ENCODE measurements at regions not wholly inside any gene's neighbourhood (a gene's known extent, or its start where the extent isn't known, plus 50 kb on each side); places are given as distances from the start of the nearest gene placed in this dataset.
A peak's percentile ranks its signal among the peaks of the same experiment; 100 is the strongest.

DNA sequence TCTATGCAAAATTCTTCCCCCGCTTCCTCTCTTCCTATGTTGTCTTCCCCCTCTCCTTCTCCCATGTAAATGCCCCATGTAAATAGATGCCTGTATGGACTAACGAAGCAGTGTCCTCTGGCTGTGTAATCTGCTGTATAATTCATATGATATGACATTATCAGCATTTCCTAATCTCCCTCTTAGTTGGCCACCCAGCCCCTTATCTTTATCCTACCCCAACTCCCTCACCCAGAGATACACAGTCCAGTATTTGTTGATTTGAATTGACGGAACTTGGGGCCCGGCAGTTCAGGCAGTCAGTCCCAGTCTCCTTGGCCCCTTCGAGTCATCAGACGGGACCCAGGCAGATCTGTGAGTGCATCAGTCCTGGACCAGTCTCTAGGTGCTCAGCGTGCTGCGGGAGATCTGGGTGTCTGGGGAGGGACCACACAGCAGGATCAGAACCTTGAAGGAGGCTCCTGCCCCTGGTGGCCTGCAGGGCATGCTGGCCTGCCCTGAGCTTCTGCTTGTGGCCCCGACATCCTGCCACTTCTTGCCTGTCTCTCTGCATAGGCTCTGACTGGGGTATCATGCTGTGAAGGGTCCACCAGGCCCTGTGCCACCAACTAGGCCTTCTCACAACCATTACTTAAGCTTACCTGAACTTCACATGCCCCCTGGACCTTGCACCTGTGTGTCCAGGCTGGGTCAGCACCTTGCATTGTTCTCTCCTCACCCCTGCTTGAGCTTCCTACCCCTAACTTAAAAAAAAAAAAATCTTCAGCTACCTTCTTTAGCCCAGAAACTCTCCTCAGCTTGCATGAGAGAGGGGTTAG, 88.1 kb upstream of the ATL2 start:
- TF ChIP-seq, protein P1, sequence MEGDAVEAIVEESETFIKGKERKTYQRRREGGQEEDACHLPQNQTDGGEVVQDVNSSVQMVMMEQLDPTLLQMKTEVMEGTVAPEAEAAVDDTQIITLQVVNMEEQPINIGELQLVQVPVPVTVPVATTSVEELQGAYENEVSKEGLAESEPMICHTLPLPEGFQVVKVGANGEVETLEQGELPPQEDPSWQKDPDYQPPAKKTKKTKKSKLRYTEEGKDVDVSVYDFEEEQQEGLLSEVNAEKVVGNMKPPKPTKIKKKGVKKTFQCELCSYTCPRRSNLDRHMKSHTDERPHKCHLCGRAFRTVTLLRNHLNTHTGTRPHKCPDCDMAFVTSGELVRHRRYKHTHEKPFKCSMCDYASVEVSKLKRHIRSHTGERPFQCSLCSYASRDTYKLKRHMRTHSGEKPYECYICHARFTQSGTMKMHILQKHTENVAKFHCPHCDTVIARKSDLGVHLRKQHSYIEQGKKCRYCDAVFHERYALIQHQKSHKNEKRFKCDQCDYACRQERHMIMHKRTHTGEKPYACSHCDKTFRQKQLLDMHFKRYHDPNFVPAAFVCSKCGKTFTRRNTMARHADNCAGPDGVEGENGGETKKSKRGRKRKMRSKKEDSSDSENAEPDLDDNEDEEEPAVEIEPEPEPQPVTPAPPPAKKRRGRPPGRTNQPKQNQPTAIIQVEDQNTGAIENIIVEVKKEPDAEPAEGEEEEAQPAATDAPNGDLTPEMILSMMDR (IDR thresholded peaks at IDR 0.05; ENCODE audit: insufficient read depth, low read length): no peak
- TF ChIP-seq SPI1 (IDR thresholded peaks at IDR 0.05; ENCODE audit: borderline replicate concordance, low read depth) (no peak), GABPA (IDR thresholded peaks at IDR 0.05; ENCODE audit: low read depth) (no peak), POLR2AphosphoS5 (IDR thresholded peaks at IDR 0.05; ENCODE audit: low read depth) (no peak)
- TF ChIP-seq, protein P2, sequence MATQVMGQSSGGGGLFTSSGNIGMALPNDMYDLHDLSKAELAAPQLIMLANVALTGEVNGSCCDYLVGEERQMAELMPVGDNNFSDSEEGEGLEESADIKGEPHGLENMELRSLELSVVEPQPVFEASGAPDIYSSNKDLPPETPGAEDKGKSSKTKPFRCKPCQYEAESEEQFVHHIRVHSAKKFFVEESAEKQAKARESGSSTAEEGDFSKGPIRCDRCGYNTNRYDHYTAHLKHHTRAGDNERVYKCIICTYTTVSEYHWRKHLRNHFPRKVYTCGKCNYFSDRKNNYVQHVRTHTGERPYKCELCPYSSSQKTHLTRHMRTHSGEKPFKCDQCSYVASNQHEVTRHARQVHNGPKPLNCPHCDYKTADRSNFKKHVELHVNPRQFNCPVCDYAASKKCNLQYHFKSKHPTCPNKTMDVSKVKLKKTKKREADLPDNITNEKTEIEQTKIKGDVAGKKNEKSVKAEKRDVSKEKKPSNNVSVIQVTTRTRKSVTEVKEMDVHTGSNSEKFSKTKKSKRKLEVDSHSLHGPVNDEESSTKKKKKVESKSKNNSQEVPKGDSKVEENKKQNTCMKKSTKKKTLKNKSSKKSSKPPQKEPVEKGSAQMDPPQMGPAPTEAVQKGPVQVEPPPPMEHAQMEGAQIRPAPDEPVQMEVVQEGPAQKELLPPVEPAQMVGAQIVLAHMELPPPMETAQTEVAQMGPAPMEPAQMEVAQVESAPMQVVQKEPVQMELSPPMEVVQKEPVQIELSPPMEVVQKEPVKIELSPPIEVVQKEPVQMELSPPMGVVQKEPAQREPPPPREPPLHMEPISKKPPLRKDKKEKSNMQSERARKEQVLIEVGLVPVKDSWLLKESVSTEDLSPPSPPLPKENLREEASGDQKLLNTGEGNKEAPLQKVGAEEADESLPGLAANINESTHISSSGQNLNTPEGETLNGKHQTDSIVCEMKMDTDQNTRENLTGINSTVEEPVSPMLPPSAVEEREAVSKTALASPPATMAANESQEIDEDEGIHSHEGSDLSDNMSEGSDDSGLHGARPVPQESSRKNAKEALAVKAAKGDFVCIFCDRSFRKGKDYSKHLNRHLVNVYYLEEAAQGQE (IDR thresholded peaks at IDR 0.05; ENCODE audit: insufficient replicate concordance, low read depth): no peak
- Histone ChIP-seq H3K4me3 (replicated peaks; ENCODE audit: insufficient read depth, low read length) (no peak overlapping the region), H3K27ac (replicated peaks) (no peak overlapping the region), H3K27me3 (ENCODE audit: insufficient read depth, poor library complexity, severe bottlenecking) (no peaks in the 10 kb centered on the region)
- DNase-seq (ENCODE audit: low read depth in 1 of 2, low spot score in 1 of 2): no peak

DNA sequence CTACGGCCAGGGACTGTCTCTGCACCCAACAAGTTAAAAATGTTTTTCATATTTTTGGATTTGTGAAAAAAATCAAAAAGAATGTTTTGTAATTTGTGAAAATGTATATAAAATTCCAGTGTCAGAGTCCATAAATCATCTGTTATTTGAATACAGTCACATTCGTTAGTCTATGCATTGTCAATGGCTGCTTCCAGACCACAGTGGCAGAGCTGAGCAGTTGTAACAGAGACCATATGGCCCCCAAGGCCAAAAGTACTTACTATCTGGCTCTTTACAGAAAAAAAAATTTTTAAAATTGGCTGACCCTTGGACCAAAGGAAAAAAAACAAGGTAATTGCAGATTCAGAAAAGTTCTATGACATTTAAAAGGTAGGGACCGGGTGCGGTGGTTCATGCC, 86.7 kb upstream of the ATL2 start:
- no peak for DNase-seq (ENCODE audit: low read depth in 1 of 2, low spot score in 1 of 2)
- Histone ChIP-seq H3K27ac (replicated peaks) (no peak overlapping the region), H3K4me3 (replicated peaks; ENCODE audit: insufficient read depth, low read length) (no peak overlapping the region), H3K27me3 (ENCODE audit: insufficient read depth, poor library complexity, severe bottlenecking) (no peaks in the 10 kb centered on the region)
- no peak for TF ChIP-seq GABPA (IDR thresholded peaks at IDR 0.05; ENCODE audit: low read depth)
- no peak for TF ChIP-seq POLR2AphosphoS5 (IDR thresholded peaks at IDR 0.05; ENCODE audit: low read depth)
- TF ChIP-seq SPI1 (IDR thresholded peaks at IDR 0.05; ENCODE audit: borderline replicate concordance, low read depth): no peak
- TF ChIP-seq, protein P2 (IDR thresholded peaks at IDR 0.05; ENCODE audit: insufficient replicate concordance, low read depth): no peak
- TF ChIP-seq, protein P1 (IDR thresholded peaks at IDR 0.05; ENCODE audit: insufficient read depth, low read length): no peak

DNA sequence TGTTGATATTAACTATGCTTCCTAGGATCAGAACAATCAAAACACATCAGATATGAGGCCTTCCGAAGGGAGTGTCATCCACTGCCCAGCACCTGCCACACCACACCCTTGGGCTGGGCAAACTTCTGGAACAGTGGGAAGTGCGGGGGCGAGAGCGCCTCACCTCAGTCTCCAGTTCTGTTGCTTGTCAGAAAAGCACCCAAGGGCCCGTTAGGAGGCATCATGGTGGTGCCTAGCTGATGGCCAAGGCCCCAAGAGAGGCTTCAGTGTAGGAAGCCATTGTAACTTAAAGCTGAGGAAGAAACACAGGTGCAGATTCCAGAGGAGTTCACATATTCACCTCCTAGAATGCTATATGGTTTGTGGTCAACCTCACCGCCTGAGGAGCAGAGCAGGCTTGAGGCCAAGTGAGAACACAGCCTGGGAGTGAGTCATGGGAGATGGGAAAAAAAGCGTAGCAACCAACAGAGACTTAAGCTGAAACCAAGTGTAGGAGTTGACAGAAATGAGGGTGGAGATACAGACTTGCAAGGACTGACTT, 85.1 kb upstream of the ATL2 start:
- Histone ChIP-seq H3K4me3 (replicated peaks; ENCODE audit: insufficient read depth, low read length) (no peak overlapping the region), H3K27ac (replicated peaks) (no peak overlapping the region), H3K27me3 (ENCODE audit: insufficient read depth, poor library complexity, severe bottlenecking) (no peaks in the 10 kb centered on the region)
- DNase-seq (ENCODE audit: low read depth in 1 of 2, low spot score in 1 of 2): peak; percentile 20 to 23
- TF ChIP-seq POLR2AphosphoS5 (IDR thresholded peaks at IDR 0.05; ENCODE audit: low read depth) (no peak), GABPA (IDR thresholded peaks at IDR 0.05; ENCODE audit: low read depth) (no peak), SPI1 (IDR thresholded peaks at IDR 0.05; ENCODE audit: borderline replicate concordance, low read depth) (no peak)
- TF ChIP-seq, protein P2 (IDR thresholded peaks at IDR 0.05; ENCODE audit: insufficient replicate concordance, low read depth): no peak
- TF ChIP-seq, protein P1 (IDR thresholded peaks at IDR 0.05; ENCODE audit: insufficient read depth, low read length): no peak
